ENCODE measurements at regions not wholly inside any gene's neighbourhood (a gene's known extent, or its start where the extent isn't known, plus 50 kb on each side); places are given as distances from the start of the nearest gene placed in this dataset.

DNA sequence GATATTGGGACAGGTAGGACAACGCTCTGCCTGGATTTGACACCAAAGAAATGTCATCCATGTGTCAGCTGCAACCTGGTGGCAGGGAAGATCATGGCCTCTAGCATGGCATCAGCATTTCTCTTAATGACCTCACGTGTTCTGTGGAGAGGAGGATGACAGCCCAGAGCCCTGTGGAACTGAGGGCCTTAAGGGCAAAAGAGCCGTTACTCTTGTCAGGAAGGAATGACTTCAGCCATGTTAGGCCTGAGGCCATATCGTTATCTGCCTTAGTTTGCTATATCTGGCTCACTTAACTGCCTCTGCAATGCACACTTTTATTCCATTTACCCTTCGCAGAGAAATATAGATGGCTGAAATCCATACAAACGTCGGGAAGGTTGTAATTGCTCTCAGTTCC is 83.2 kb upstream of the PBX1 start:
- no peak for DNase-seq (ENCODE audit: insufficient read length)
- FAIRE-seq: no peak
- TF ChIP-seq POLR2AphosphoS5 (IDR thresholded peaks at IDR 0.05; ENCODE audit: low read depth, low read length): no peak

- DNase-seq (ENCODE audit: insufficient read length) (no peak), FAIRE-seq (no peak)
- TF ChIP-seq TAF1 (IDR thresholded peaks at IDR 0.05; ENCODE audit: borderline replicate concordance, low read depth, low read length) (no peak), POLR2A (IDR thresholded peaks at IDR 0.05; ENCODE audit: low read depth, low read length) (no peak)
Measured at GRCh38 chr1:164477343-164477742, 81.6 kb upstream of the PBX1 start.

GRCh38 chr1:164479242-164479641 is 79.7 kb upstream of the PBX1 start:
- no peak for TF ChIP-seq POLR2AphosphoS5 (IDR thresholded peaks at IDR 0.05; ENCODE audit: low read depth, low read length)
- TF ChIP-seq POLR2A (IDR thresholded peaks at IDR 0.05; ENCODE audit: low read depth, low read length): no peak
- TF ChIP-seq TAF1 (IDR thresholded peaks at IDR 0.05; ENCODE audit: borderline replicate concordance, low read depth, low read length): no peak
- no peak for DNase-seq (ENCODE audit: insufficient read length)
- FAIRE-seq: no peak

- no peak for FAIRE-seq
- no peak for DNase-seq (ENCODE audit: insufficient read length)
- TF ChIP-seq POLR2AphosphoS5 (IDR thresholded peaks at IDR 0.05; ENCODE audit: low read depth, low read length) (no peak), TAF1 (IDR thresholded peaks at IDR 0.05; ENCODE audit: borderline replicate concordance, low read depth, low read length) (no peak), POLR2A (IDR thresholded peaks at IDR 0.05; ENCODE audit: low read depth, low read length) (no peak)
Measured at GRCh38 chr1:164480285-164480907, 78.6 kb upstream of the PBX1 start.

- DNase-seq (ENCODE audit: insufficient read length) (no peak), FAIRE-seq (no peak)
- no peak for TF ChIP-seq TAF1 (IDR thresholded peaks at IDR 0.05; ENCODE audit: borderline replicate concordance, low read depth, low read length)
Measured at GRCh38 chr1:164495905-164496304, 63.1 kb upstream of the PBX1 start.

- TF ChIP-seq TAF1 (IDR thresholded peaks at IDR 0.05; ENCODE audit: borderline replicate concordance, low read depth, low read length) (no peak), POLR2AphosphoS5 (IDR thresholded peaks at IDR 0.05; ENCODE audit: low read depth, low read length) (no peak)
- FAIRE-seq: no peak
- no peak for DNase-seq (ENCODE audit: insufficient read length)
Measured at GRCh38 chr1:164498792-164499191, 60.2 kb upstream of the PBX1 start.

- FAIRE-seq (no peak), DNase-seq (ENCODE audit: insufficient read length) (no peak)
- TF ChIP-seq POLR2AphosphoS5 (IDR thresholded peaks at IDR 0.05; ENCODE audit: low read depth, low read length) (no peak), TAF1 (IDR thresholded peaks at IDR 0.05; ENCODE audit: borderline replicate concordance, low read depth, low read length) (no peak), POLR2A (IDR thresholded peaks at IDR 0.05; ENCODE audit: low read depth, low read length) (no peak)
Measured at GRCh38 chr1:164504749-164505148, 54.2 kb upstream of the PBX1 start.

Measured in GM12892 (cell line).